IMR-90 (cell line): ENCODE measurements at regions not wholly inside any gene's neighbourhood (a gene's known extent, or its start where the extent isn't known, plus 50 kb on each side); places are given as distances from the start of the nearest gene placed in this dataset.

Experiments
- ATAC-seq: fragments of 200-7000 bp; cut with Tn5 transposase; 2 replicates; pipeline ENCODE4 v1.9.1; 2020; ENCODE audit warnings: low read depth, mild to moderate bottlenecking, moderate library complexity
- BruUV-seq: library from RNA; stranded (reverse); fragments of 400-500 nt; replicated peaks from 2 replicates; lab custom pipeline; 2021; lab: Mats Ljungman, UMichigan
- CTCF ChIA-PET: fragments of 300-600 bp; formaldehyde crosslinking; extraction: SDS; loops from one replicate; lab custom pipeline; 2021; ENCODE audit warnings: antibody characterized with exemption; lab: Yijun Ruan, JAX
- POLR2A ChIA-PET: fragments of 300-600 bp; sonication (Branson Sonifier 250); formaldehyde crosslinking; loops from one replicate; lab custom pipeline; 2022; ENCODE audit warnings: antibody characterized with exemption; ENCODE audit not compliant: unreplicated experiment; lab: Charles Lee
- DNase-seq: peaks from one replicate; pipeline ENCODE4 v3.0.0; 2013
- H2AFZ ChIP-seq: replicated peaks from 2 replicates; pipeline ENCODE3; 2013; ENCODE audit warnings: low read length, mild to moderate bottlenecking; ENCODE audit not compliant: poor library complexity
- H2AK5ac ChIP-seq: 2 replicates; pipeline ENCODE4 v1.6.1; 2013; ENCODE audit warnings: low read depth, low read length, inconsistent platforms
- H2AK9ac ChIP-seq: replicated peaks from 2 replicates; pipeline ENCODE3; 2013; ENCODE audit warnings: mild to moderate bottlenecking, low read depth, low read length, moderate library complexity; ENCODE audit not compliant: poor library complexity
- H2BK120ac ChIP-seq: 2 replicates; pipeline ENCODE4 v1.6.1; 2013; ENCODE audit warnings: low read depth, low read length, inconsistent platforms
- H2BK15ac ChIP-seq: 3 replicates; pipeline ENCODE4 v1.6.1; 2013; ENCODE audit warnings: low read depth, low read length, inconsistent platforms
- H2BK20ac ChIP-seq: 2 replicates; pipeline ENCODE4 v1.6.1; 2013; ENCODE audit warnings: low read depth, mild to moderate bottlenecking, inconsistent platforms, low read length, moderate library complexity
- H2BK5ac ChIP-seq: 2 replicates; pipeline ENCODE4 v1.6.1; 2013; ENCODE audit warnings: mild to moderate bottlenecking, low read depth, low read length, inconsistent platforms; ENCODE audit not compliant: poor library complexity, severe bottlenecking
- H3K14ac ChIP-seq: replicated peaks from 2 replicates; pipeline ENCODE4 v1.6.1; 2013; ENCODE audit warnings: low read depth, low read length, inconsistent platforms
- H3K18ac ChIP-seq: 2 replicates; pipeline ENCODE4 v1.6.1; 2013; ENCODE audit warnings: low read depth, low read length, control low read depth
- H3K23ac ChIP-seq: 2 replicates; pipeline ENCODE4 v1.6.1; 2013; ENCODE audit warnings: low read depth, low read length, inconsistent platforms
- H3K27ac ChIP-seq: 2 replicates; pipeline ENCODE4 v1.5.1; 2013; ENCODE audit warnings: mild to moderate bottlenecking, control low read depth, low read length; ENCODE audit not compliant: insufficient read depth
- H3K27me3 ChIP-seq: 2 replicates; pipeline ENCODE4 v1.6.1; 2013; ENCODE audit warnings: low read length; ENCODE audit not compliant: control insufficient read depth, insufficient read depth
- H3K36me3 ChIP-seq: 2 replicates; pipeline ENCODE4 v1.6.1; 2013; ENCODE audit warnings: low read length, mixed read lengths; ENCODE audit not compliant: control insufficient read depth, insufficient read depth
- H3K4ac ChIP-seq: 2 replicates; pipeline ENCODE4 v1.6.1; 2013; ENCODE audit warnings: low read depth, low read length, inconsistent platforms
- H3K4me1 ChIP-seq: 2 replicates; pipeline ENCODE4 v1.6.1; 2013; ENCODE audit warnings: low read length, mixed read lengths; ENCODE audit not compliant: control insufficient read depth, insufficient read depth
- H3K4me2 ChIP-seq: 2 replicates; pipeline ENCODE4 v1.6.1; 2013; ENCODE audit warnings: low read depth, mild to moderate bottlenecking, control low read depth, low read length, moderate library complexity
- H3K4me3 ChIP-seq: 2 replicates; pipeline ENCODE4 v1.5.1; 2013; ENCODE audit warnings: low read depth, mild to moderate bottlenecking, control low read depth, low read length, moderate library complexity; ENCODE audit not compliant: insufficient read depth
- H3K56ac ChIP-seq: 2 replicates; pipeline ENCODE4 v1.6.1; 2013; ENCODE audit warnings: low read length, inconsistent platforms; ENCODE audit not compliant: insufficient read depth; ENCODE audit errors: extremely low read depth
- H3K79me1 ChIP-seq, 2 experiments: 2 replicates each; pipeline ENCODE4 v1.6.1; 2013; ENCODE audit warnings: low read length in 2 of 2, inconsistent platforms in 1 of 2, low read depth in 1 of 2
- H3K9ac ChIP-seq: 2 replicates; pipeline ENCODE4 v1.6.1; 2013; ENCODE audit warnings: low read depth, low read length, control low read depth
- H3K9me1 ChIP-seq: 2 replicates; pipeline ENCODE4 v1.6.1; 2013; ENCODE audit warnings: low read length, inconsistent platforms; ENCODE audit not compliant: insufficient read depth
- H3K9me3 ChIP-seq: 2 replicates; pipeline ENCODE4 v1.6.1; 2013; ENCODE audit warnings: low read length; ENCODE audit not compliant: control insufficient read depth, insufficient read depth
- H4K20me1 ChIP-seq: 2 replicates; pipeline ENCODE4 v1.6.1; 2013; ENCODE audit warnings: low read length, inconsistent platforms; ENCODE audit not compliant: insufficient read depth
- H4K5ac ChIP-seq: 2 replicates; pipeline ENCODE4 v1.6.1; 2013; ENCODE audit warnings: mild to moderate bottlenecking, low read depth, low read length, control low read depth
- H4K8ac ChIP-seq, 2 experiments: 2 replicates each; pipeline ENCODE4 v1.6.1; 2013; ENCODE audit warnings: low read depth in 2 of 2, low read length in 2 of 2, control low read depth in 1 of 2, inconsistent platforms in 1 of 2
- H4K91ac ChIP-seq: 2 replicates; pipeline ENCODE4 v1.6.1; 2013; ENCODE audit warnings: low read depth, low read length, inconsistent platforms; ENCODE audit not compliant: insufficient read depth
- BHLHE40 ChIP-seq: fragments of 150-350 bp; IDR thresholded peaks from 2 replicates; pipeline ENCODE4 v1.6.1; 2016; ENCODE audit warnings: mild to moderate bottlenecking, low read depth, low read length
- CEBPB ChIP-seq: IDR thresholded peaks from 2 replicates; pipeline ENCODE4 v1.6.1; 2012; ENCODE audit warnings: low read depth, low read length, improper control_type of control experiment
- CHD1 ChIP-seq: IDR thresholded peaks from 2 replicates; pipeline ENCODE4 v1.6.1; 2012; ENCODE audit warnings: low read depth, low read length, improper control_type of control experiment
- FOS ChIP-seq: fragments of 150-350 bp; IDR thresholded peaks from 2 replicates; pipeline ENCODE4 v1.6.1; 2016; ENCODE audit warnings: low read depth, low read length
- MAFK ChIP-seq: IDR thresholded peaks from 2 replicates; pipeline ENCODE4 v1.6.1; 2012; ENCODE audit warnings: low read depth, low read length, improper control_type of control experiment
- MAZ ChIP-seq: IDR thresholded peaks from 2 replicates; pipeline ENCODE4 v1.6.1; 2012; ENCODE audit warnings: low read depth, mild to moderate bottlenecking, low read length, improper control_type of control experiment, moderate library complexity, borderline replicate concordance
- MXI1 ChIP-seq: IDR thresholded peaks from 2 replicates; pipeline ENCODE4 v1.6.1; 2012; ENCODE audit warnings: low read depth, mild to moderate bottlenecking, low read length, moderate library complexity, borderline replicate concordance
- NFE2L2 ChIP-seq: fragments of 150-350 bp; IDR thresholded peaks from 2 replicates; pipeline ENCODE4 v1.6.1; 2016; ENCODE audit warnings: low read depth, mild to moderate bottlenecking, low read length
- POLR2A ChIP-seq: IDR thresholded peaks from 2 replicates; pipeline ENCODE4 v1.6.1; 2012; ENCODE audit warnings: mild to moderate bottlenecking, low read depth, low read length
- RAD21 ChIP-seq: IDR thresholded peaks from 2 replicates; pipeline ENCODE4 v1.6.1; 2012; ENCODE audit warnings: low read length, improper control_type of control experiment
- RCOR1 ChIP-seq: IDR thresholded peaks from 2 replicates; pipeline ENCODE4 v1.6.1; 2012; ENCODE audit warnings: mild to moderate bottlenecking, low read length, improper control_type of control experiment; ENCODE audit not compliant: insufficient replicate concordance
- RFX5 ChIP-seq: IDR thresholded peaks from 2 replicates; pipeline ENCODE4 v1.8.0; 2012; ENCODE audit warnings: low read depth, mild to moderate bottlenecking, low read length, moderate library complexity
- SMC3 ChIP-seq: fragments of 150-350 bp; IDR thresholded peaks from 2 replicates; pipeline ENCODE4 v1.6.1; 2016; ENCODE audit warnings: low read depth, mild to moderate bottlenecking, antibody characterized with exemption, low read length, moderate library complexity
- WGBS, 2 experiments: methylation state at CpG; one replicate each; pipeline versions ENCODE4 v1.1.5 to v1.1.7; 2013; ENCODE audit warnings: missing lambda C conversion rate in 2 of 2; ENCODE audit not compliant: insufficient read length in 1 of 2; ENCODE audit errors: extremely low coverage in 2 of 2; 5-methylcytosine and 5-hydroxymethylcytosine counted together
- dilution Hi-C: fragments of 300-500 bp; cut with HindIII; formaldehyde crosslinking; loops from one replicate; pipeline ENCODE4 v1.14.3; 2018; ENCODE audit warnings: low sequenced_read_pairs; ENCODE audit not compliant: unreplicated experiment
- in situ Hi-C: fragments of 300-500 bp; cut with MboI; formaldehyde crosslinking; loops from 3 replicates; pipeline ENCODE4 v1.14.3; 2019; ENCODE audit warnings: low sequenced_read_pairs, inconsistent platforms, mixed read lengths
- intact Hi-C: fragments of 100-400 bp; cut with micrococcal nuclease; formaldehyde crosslinking; loops from 2 replicates; pipeline ENCODE4 v1.10.0; 2022
- TF ChIP-seq, protein P1 (sequence below): fragments of 150-350 bp; IDR thresholded peaks from 2 replicates; pipeline ENCODE4 v1.6.1; 2016; ENCODE audit warnings: low read depth, mild to moderate bottlenecking, low read length, moderate library complexity, borderline replicate concordance
- TF ChIP-seq, protein P2 (sequence below): conservative IDR thresholded peaks from 2 replicates; pipeline ENCODE4 v1.5.1; 2012; ENCODE audit warnings: mild to moderate bottlenecking, low read depth, low read length, improper control_type of control experiment
- TF ChIP-seq, protein P3 (sequence below): fragments of 150-350 bp; IDR thresholded peaks from 2 replicates; pipeline ENCODE4 v1.6.1; 2017; ENCODE audit warnings: mild to moderate bottlenecking, antibody characterized with exemption, low read length, low read depth

DNA sequence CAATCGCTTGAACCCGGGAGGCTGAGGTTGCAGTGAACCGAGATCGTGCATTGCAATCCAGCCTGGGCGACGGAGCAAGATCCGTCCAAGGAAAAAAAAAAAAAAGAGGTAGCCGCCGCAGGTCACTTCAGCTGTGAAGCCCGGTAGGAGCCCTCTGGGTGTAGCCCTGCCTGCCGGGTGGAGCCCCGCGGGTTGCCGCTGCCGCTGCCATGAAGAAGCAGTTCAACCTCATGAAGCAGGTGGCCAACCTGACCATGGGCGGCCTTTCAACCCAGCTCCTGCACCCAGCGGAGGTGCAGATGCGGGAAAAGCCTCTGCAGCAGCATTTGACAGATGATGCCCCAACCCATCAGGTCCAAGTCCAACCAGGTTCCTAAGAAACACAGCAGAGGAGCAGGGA, 219.5 kb upstream of the SLC39A10 start:
- no peak overlapping the region for H3K18ac ChIP-seq
- H3K4ac ChIP-seq, result no peak overlapping the region
- H3K56ac ChIP-seq, result no peak overlapping the region
- no peak overlapping the region for H2AK5ac ChIP-seq
- H4K20me1 ChIP-seq, result no peaks in the 10 kb centered on the region
- H3K27me3 ChIP-seq, result no peaks in the 10 kb centered on the region
- TF ChIP-seq, protein P1, sequence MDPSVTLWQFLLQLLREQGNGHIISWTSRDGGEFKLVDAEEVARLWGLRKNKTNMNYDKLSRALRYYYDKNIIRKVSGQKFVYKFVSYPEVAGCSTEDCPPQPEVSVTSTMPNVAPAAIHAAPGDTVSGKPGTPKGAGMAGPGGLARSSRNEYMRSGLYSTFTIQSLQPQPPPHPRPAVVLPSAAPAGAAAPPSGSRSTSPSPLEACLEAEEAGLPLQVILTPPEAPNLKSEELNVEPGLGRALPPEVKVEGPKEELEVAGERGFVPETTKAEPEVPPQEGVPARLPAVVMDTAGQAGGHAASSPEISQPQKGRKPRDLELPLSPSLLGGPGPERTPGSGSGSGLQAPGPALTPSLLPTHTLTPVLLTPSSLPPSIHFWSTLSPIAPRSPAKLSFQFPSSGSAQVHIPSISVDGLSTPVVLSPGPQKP, result no peak
- TF ChIP-seq POLR2A (no peak), BHLHE40 (no peak), MAFK (no peak), FOS (no peak), CHD1 (no peak), RCOR1 (no peak), NFE2L2 (no peak), RAD21 (no peak), SMC3 (no peak), MXI1 (no peak), RFX5 (no peak), CEBPB (no peak), MAZ (no peak)
- TF ChIP-seq, protein P2, sequence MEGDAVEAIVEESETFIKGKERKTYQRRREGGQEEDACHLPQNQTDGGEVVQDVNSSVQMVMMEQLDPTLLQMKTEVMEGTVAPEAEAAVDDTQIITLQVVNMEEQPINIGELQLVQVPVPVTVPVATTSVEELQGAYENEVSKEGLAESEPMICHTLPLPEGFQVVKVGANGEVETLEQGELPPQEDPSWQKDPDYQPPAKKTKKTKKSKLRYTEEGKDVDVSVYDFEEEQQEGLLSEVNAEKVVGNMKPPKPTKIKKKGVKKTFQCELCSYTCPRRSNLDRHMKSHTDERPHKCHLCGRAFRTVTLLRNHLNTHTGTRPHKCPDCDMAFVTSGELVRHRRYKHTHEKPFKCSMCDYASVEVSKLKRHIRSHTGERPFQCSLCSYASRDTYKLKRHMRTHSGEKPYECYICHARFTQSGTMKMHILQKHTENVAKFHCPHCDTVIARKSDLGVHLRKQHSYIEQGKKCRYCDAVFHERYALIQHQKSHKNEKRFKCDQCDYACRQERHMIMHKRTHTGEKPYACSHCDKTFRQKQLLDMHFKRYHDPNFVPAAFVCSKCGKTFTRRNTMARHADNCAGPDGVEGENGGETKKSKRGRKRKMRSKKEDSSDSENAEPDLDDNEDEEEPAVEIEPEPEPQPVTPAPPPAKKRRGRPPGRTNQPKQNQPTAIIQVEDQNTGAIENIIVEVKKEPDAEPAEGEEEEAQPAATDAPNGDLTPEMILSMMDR, result no peak
- TF ChIP-seq, protein P3, sequence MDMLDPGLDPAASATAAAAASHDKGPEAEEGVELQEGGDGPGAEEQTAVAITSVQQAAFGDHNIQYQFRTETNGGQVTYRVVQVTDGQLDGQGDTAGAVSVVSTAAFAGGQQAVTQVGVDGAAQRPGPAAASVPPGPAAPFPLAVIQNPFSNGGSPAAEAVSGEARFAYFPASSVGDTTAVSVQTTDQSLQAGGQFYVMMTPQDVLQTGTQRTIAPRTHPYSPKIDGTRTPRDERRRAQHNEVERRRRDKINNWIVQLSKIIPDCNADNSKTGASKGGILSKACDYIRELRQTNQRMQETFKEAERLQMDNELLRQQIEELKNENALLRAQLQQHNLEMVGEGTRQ, result no peak
- ChIA-PET POLR2A (no interaction called here), CTCF (no interaction called here)
- H3K4me1 ChIP-seq, result no peaks in the 10 kb centered on the region
- no peak overlapping the region for H2AFZ ChIP-seq
- WGBS, 2 experiments, result 100% methylated on average over 6 of the region's 18 CpGs; no CpG with 5 or more reads in 1 of the 2 experiments
- no peak overlapping the region for H2BK120ac ChIP-seq
- H3K4me2 ChIP-seq, result no peak overlapping the region
- DNase-seq (no peak), ATAC-seq (no peak)
- no peak overlapping the region for H3K9ac ChIP-seq
- no peak overlapping the region for H3K4me3 ChIP-seq
- no peaks in the 10 kb centered on the region for H3K9me1 ChIP-seq
- H3K36me3 ChIP-seq, result no peaks in the 10 kb centered on the region
- no peak overlapping the region for H2BK5ac ChIP-seq
- no peak overlapping the region for H2BK15ac ChIP-seq
- intact Hi-C loops, result no loop called here
- H3K23ac ChIP-seq, result no peak overlapping the region
- no peaks in the 10 kb centered on the region for H3K79me1 ChIP-seq
- no peak overlapping the region for H4K8ac ChIP-seq
- in situ Hi-C loops, result no loop called here
- H3K14ac ChIP-seq, result no peak overlapping the region
- no peak overlapping the region for H4K91ac ChIP-seq
- H2AK9ac ChIP-seq, result no peak overlapping the region
- H3K27ac ChIP-seq, result no peak overlapping the region
- H3K9me3 ChIP-seq, result peaks cover 5% of the 10 kb centered on the region; the same call in 1 of the 2 replicates
- dilution Hi-C loops, result no loop called here
- no TSS peak for BruUV-seq
- no peak overlapping the region for H4K5ac ChIP-seq
- H2BK20ac ChIP-seq, result no peak overlapping the region
